ENCODE measurements at regions not wholly inside any gene's neighbourhood (a gene's known extent, or its start where the extent isn't known, plus 50 kb on each side); places are given as distances from the start of the nearest gene placed in this dataset.

DNA sequence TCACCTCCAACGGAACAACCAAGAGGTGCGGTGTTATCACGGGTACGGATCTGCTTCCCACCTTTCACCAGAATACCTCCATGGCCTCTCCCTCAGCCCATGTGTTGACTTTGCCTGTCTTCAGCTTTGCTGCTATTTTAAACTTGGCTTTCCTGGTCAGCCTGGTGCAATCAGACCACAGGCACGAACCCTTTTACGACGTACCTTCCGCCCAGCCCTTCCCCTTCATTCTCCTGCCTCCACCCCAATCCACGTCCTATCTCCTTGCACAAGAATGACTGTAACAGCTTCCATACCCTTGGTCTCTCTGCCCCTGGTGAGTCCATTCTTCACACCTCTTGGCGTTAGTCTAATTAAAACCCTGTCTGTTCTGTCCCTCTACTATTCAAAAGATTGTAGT, 431.7 kb downstream of the EFNB2 start:
- no peak for DNase-seq (ENCODE audit: low spot score)
- in situ Hi-C loops (cut with MboI; ENCODE audit: low sequenced_read_pairs, unreplicated experiment): no loop called here
- TF ChIP-seq, protein P1, sequence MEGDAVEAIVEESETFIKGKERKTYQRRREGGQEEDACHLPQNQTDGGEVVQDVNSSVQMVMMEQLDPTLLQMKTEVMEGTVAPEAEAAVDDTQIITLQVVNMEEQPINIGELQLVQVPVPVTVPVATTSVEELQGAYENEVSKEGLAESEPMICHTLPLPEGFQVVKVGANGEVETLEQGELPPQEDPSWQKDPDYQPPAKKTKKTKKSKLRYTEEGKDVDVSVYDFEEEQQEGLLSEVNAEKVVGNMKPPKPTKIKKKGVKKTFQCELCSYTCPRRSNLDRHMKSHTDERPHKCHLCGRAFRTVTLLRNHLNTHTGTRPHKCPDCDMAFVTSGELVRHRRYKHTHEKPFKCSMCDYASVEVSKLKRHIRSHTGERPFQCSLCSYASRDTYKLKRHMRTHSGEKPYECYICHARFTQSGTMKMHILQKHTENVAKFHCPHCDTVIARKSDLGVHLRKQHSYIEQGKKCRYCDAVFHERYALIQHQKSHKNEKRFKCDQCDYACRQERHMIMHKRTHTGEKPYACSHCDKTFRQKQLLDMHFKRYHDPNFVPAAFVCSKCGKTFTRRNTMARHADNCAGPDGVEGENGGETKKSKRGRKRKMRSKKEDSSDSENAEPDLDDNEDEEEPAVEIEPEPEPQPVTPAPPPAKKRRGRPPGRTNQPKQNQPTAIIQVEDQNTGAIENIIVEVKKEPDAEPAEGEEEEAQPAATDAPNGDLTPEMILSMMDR (IDR thresholded peaks at IDR 0.05; ENCODE audit: borderline replicate concordance, control extremely low read depth, extremely low read depth, insufficient read depth, missing control alignments): no peak

DNA sequence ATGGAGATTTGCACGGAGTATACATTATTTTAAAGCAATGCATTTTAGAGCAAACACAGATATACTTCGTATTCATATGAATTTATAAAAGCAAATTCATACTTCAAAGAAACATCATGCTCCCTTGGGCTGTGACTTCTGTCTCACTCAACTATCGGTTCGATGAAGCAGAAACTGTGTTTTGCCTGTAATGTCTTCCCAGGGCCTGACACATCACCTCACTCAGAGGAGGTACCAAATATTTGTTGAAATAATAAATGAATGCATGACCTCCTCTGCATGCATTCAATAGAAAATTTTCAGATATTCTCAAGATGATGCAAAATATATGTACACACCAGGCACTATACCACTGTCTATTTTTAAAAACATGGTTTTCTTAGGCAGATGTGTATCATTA, 432.7 kb downstream of the EFNB2 start:
- in situ Hi-C loops (cut with MboI; ENCODE audit: low sequenced_read_pairs, unreplicated experiment): no loop called here
- DNase-seq (ENCODE audit: low spot score): no peak
- TF ChIP-seq, protein P1 (IDR thresholded peaks at IDR 0.05; ENCODE audit: borderline replicate concordance, control extremely low read depth, extremely low read depth, insufficient read depth, missing control alignments): no peak

GRCh38 chr13:106101201-106101600, 434.3 kb downstream of the EFNB2 start:
- TF ChIP-seq, protein P1 (IDR thresholded peaks at IDR 0.05; ENCODE audit: borderline replicate concordance, control extremely low read depth, extremely low read depth, insufficient read depth, missing control alignments): no peak
- no peak for DNase-seq (ENCODE audit: low spot score)
- in situ Hi-C loops (cut with MboI; ENCODE audit: low sequenced_read_pairs, unreplicated experiment): no loop called here

DNA sequence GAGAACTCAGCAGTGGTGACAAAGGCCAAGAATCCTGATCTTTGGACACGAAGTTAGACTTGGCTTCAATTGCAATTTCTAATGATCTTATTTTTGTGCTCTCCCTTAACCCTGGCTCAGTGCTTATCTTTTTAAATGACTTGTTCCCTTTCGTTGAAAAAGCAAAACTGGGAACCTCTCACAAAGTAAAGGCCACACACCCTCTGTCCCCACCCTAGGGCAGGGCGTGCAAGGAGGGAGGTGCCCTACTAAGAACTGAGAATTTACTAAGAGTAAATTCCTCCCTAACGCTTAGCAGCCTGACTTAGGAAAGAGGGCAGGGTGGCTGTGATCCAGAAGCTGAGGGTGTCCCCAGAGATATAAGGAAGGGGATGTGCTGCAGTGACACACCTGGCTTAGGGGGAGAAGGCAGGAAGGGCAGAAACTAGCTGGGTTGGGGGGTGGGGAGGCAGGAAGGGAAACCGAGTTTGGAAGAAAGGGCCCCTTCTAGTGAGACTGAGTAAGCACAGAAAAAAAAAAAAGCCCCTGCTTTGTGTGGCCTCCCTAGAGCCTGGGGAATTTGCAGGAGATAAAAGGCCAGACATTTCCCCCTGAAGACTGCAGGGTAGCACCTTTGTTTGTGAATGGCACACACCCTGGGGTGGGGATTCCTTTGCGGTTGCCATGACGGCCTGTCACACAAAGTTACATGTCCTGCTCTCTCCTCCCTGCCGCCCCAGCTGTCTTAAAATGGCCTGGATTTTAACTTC, 435.1 kb downstream of the EFNB2 start:
- DNase-seq (ENCODE audit: low spot score): no peak
- in situ Hi-C loops (cut with MboI; ENCODE audit: low sequenced_read_pairs, unreplicated experiment): no loop called here
- TF ChIP-seq, protein P1 (IDR thresholded peaks at IDR 0.05; ENCODE audit: borderline replicate concordance, control extremely low read depth, extremely low read depth, insufficient read depth, missing control alignments): no peak

DNA sequence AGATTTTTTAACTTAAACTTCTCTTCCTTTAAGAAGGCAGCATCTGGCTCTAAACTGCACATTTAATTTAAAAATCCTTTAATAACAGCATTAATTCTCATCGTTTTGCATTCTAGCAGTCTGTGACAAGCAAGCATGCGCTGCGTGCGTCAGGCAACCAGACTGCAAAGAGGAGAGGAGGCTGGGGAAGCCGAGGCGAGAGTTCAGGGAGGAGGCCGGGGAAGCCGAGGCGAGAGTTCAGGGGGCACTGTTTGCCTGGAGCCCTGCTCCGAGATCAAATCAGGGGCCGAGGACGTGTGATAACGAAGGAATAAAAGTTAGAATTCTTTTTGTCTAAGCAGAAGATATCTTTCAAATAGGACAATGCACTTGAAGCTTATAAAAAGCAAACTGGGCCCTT, 435.7 kb downstream of the EFNB2 start:
- TF ChIP-seq, protein P1 (IDR thresholded peaks at IDR 0.05; ENCODE audit: borderline replicate concordance, control extremely low read depth, extremely low read depth, insufficient read depth, missing control alignments): no peak

GRCh38 chr13:106098778-106099177, 436.7 kb downstream of the EFNB2 start:
- no peak for DNase-seq (ENCODE audit: low spot score)
- TF ChIP-seq, protein P1 (IDR thresholded peaks at IDR 0.05; ENCODE audit: borderline replicate concordance, control extremely low read depth, extremely low read depth, insufficient read depth, missing control alignments): no peak
- in situ Hi-C loops (cut with MboI; ENCODE audit: low sequenced_read_pairs, unreplicated experiment): loop anchor here (25.0 kb wide), 1 partner anchor 439 kb away; the partner anchor contains the start of gene EFNB2

More for the DNA sequence above, 435.7 kb downstream of the EFNB2 start:
- DNase-seq (ENCODE audit: low spot score): no peak
- in situ Hi-C loops (cut with MboI; ENCODE audit: low sequenced_read_pairs, unreplicated experiment): loop anchor here (25.0 kb wide), 1 partner anchor 438 kb away; the partner anchor contains the start of gene EFNB2

Measured in GM13976 (cell line).